ENCODE measurements at regions not wholly inside any gene's neighbourhood (a gene's known extent, or its start where the extent isn't known, plus 50 kb on each side); places are given as distances from the start of the nearest gene placed in this dataset.

- TF ChIP-seq EZH2 (IDR thresholded peaks at IDR 0.05; ENCODE audit: insufficient read depth, poor library complexity, severe bottlenecking) (no peak), EZH2phosphoT487 (IDR thresholded peaks at IDR 0.05; ENCODE audit: insufficient read depth, low read depth) (no peak)
Observed at GRCh38 chr6:80548532-80548931, 442.1 kb downstream of the BCKDHB start.

All from GM23248 (cell line).